A673 (cell line): ENCODE measurements at regions not wholly inside any gene's neighbourhood (a gene's known extent, or its start where the extent isn't known, plus 50 kb on each side); places are given as distances from the start of the nearest gene placed in this dataset.

Experiments used
- CTCF ChIP-seq: fragments of 300-800, 200-600 bp; sonication (generic); conservative IDR thresholded peaks from 2 replicates; pipeline ENCODE4 v1.5.1; 2017; ENCODE audit warnings: low read depth, mild to moderate bottlenecking, antibody characterized with exemption, low read length, moderate library complexity, mixed read lengths
- EZH2 ChIP-seq: fragments of 200-600 bp; sonication (generic); IDR thresholded peaks from 2 replicates; pipeline ENCODE4 v1.6.1; 2017; ENCODE audit warnings: borderline replicate concordance, low read depth, mild to moderate bottlenecking, mixed read lengths, antibody characterized with exemption, low read length; ENCODE audit not compliant: poor library complexity, severe bottlenecking

- no peak for TF ChIP-seq CTCF
- no peak for TF ChIP-seq EZH2
These were observed 69.6 kb upstream of the CCDC167 start for GRCh38 chr6:37569317-37569716.
